H1 (cell line): ENCODE measurements at regions not wholly inside any gene's neighbourhood (a gene's known extent, or its start where the extent isn't known, plus 50 kb on each side); places are given as distances from the start of the nearest gene placed in this dataset.
"Not testable (repeated sequence)": the region's sequence is repeated elsewhere in the genome, so short reads cannot be mapped to it uniquely, and the experiment has no call there.

ENCODE experiments used
- CTCF ChIA-PET: fragments of 300-600 bp; sonication (Branson Sonifier 250); formaldehyde crosslinking; loops from one replicate; lab custom pipeline; 2021; ENCODE audit not compliant: partially characterized antibody; lab: Charles Lee
- POLR2A ChIA-PET: fragments of 300-600 bp; sonication (Branson Sonifier 250); formaldehyde crosslinking; loops from one replicate; lab custom pipeline; 2021; ENCODE audit warnings: inconsistent platforms; ENCODE audit not compliant: partially characterized antibody; lab: Charles Lee
- DNase-seq, 2 experiments: peaks; one replicate each; pipeline versions ENCODE4 v3.0.0 to v3.0.0-alpha.2; 2010 to 2022; ENCODE audit warnings: low spot score in 2 of 2, low read depth in 1 of 2, mixed read lengths in 1 of 2
- FAIRE-seq: peaks from 2 replicates; lab custom pipeline; 2011; peaks lifted over from hg19 to GRCh38; lab: Jason Lieb, UNC
- H2AFZ ChIP-seq: 2 replicates; pipeline ENCODE4 v1.8.1; 2012; ENCODE audit warnings: low read length, inconsistent platforms
- H2AK5ac ChIP-seq: 2 replicates; pipeline ENCODE4 v1.6.1; 2013; ENCODE audit warnings: low read depth, low read length
- H2BK120ac ChIP-seq: replicated peaks from 2 replicates; pipeline ENCODE3; 2013; ENCODE audit warnings: low read depth, low read length, inconsistent platforms
- H2BK12ac ChIP-seq: 2 replicates; pipeline ENCODE4 v1.6.1; 2013; ENCODE audit warnings: low read depth, low read length
- H2BK15ac ChIP-seq: 2 replicates; pipeline ENCODE4 v1.6.1; 2013; ENCODE audit warnings: low read length
- H2BK20ac ChIP-seq: 2 replicates; pipeline ENCODE4 v1.6.1; 2013; ENCODE audit warnings: low read length
- H2BK5ac ChIP-seq: 2 replicates; pipeline ENCODE4 v1.6.1; 2013; ENCODE audit warnings: low read depth, low read length
- H3K14ac ChIP-seq: 2 replicates; pipeline ENCODE4 v1.6.1; 2013; ENCODE audit warnings: inconsistent platforms; ENCODE audit not compliant: insufficient read length
- H3K18ac ChIP-seq: 2 replicates; pipeline ENCODE4 v1.6.1; 2013; ENCODE audit warnings: low read length; ENCODE audit errors: extremely low read depth
- H3K23ac ChIP-seq: 2 replicates; pipeline ENCODE4 v1.6.1; 2013; ENCODE audit warnings: inconsistent platforms; ENCODE audit not compliant: insufficient read length
- H3K23me2 ChIP-seq: 2 replicates; pipeline ENCODE4 v1.6.1; 2013; ENCODE audit warnings: low read depth, low read length
- H3K27ac ChIP-seq: 2 replicates; pipeline ENCODE4 v1.6.1; 2011; ENCODE audit warnings: low read depth, low read length, inconsistent platforms
- H3K27me3 ChIP-seq, 4 experiments: replicated peaks in 1 of 4; 1 replicate in 1 of 4; 2 replicates in 3 of 4; pipeline versions ENCODE4 v1.6.1 to v1.8.1; 2011 to 2013; ENCODE audit warnings: low read length in 3 of 4, mild to moderate bottlenecking in 3 of 4, inconsistent platforms in 2 of 4, mixed read lengths in 2 of 4, moderate library complexity in 1 of 4; ENCODE audit not compliant: control insufficient read depth in 3 of 4, insufficient read depth in 3 of 4; ENCODE audit errors: extremely low read depth in 1 of 4
- H3K36me3 ChIP-seq, 4 experiments: 2 replicates each; pipeline versions ENCODE4 v1.6.1 to v1.8.1; 2011 to 2013; ENCODE audit warnings: mild to moderate bottlenecking in 4 of 4, low read length in 3 of 4, moderate library complexity in 2 of 4, control low read depth in 1 of 4, inconsistent platforms in 1 of 4; ENCODE audit not compliant: insufficient read depth in 4 of 4, control insufficient read depth in 2 of 4
- H3K4ac ChIP-seq: replicated peaks from 2 replicates; pipeline ENCODE3; 2013; ENCODE audit warnings: low read length, low read depth, mixed read lengths, inconsistent platforms; ENCODE audit not compliant: insufficient read length
- H3K4me1 ChIP-seq, 4 experiments: replicated peaks in 1 of 4; 1 replicate in 1 of 4; 2 replicates in 3 of 4; pipeline versions ENCODE4 v1.6.1 to v1.8.1; 2011 to 2013; ENCODE audit warnings: low read length in 3 of 4, inconsistent platforms in 2 of 4, mixed read lengths in 1 of 4; ENCODE audit not compliant: insufficient read depth in 4 of 4, control insufficient read depth in 3 of 4
- H3K4me2 ChIP-seq, 2 experiments: 2 replicates each; pipeline versions ENCODE4 v1.6.1 to v1.8.1; 2011 to 2013; ENCODE audit warnings: low read depth in 2 of 2, low read length in 2 of 2, control low read depth in 1 of 2, inconsistent platforms in 1 of 2, mild to moderate bottlenecking in 1 of 2; ENCODE audit not compliant: insufficient read depth in 1 of 2
- H3K4me3 ChIP-seq, 4 experiments: fragments of 200-600, 300-600 bp in 1 of 4; sonication (generic), shearing (Covaris generic), sonication (Bioruptor Twin) in 1 of 4; 2 replicates each; pipeline versions ENCODE4 v1.5.1 to v1.8.1; 2011 to 2016; ENCODE audit warnings: low read length in 4 of 4, low read depth in 3 of 4, control low read depth in 2 of 4, inconsistent platforms in 2 of 4, mild to moderate bottlenecking in 2 of 4, mixed read lengths in 1 of 4, moderate library complexity in 1 of 4; ENCODE audit not compliant: insufficient read depth in 2 of 4; ENCODE audit errors: extremely low read depth in 1 of 4
- H3K56ac ChIP-seq: replicated peaks from 2 replicates; pipeline ENCODE3; 2013; ENCODE audit warnings: low read depth, mild to moderate bottlenecking, mixed read lengths, low read length, inconsistent platforms; ENCODE audit not compliant: insufficient read length
- H3K79me1 ChIP-seq: 2 replicates; pipeline ENCODE4 v1.6.1; 2013; ENCODE audit warnings: low read depth, low read length, control low read depth
- H3K79me2 ChIP-seq, 2 experiments: 2 replicates each; pipeline versions ENCODE4 v1.6.1 to v1.8.1; 2012 to 2013; ENCODE audit warnings: low read length in 2 of 2, mild to moderate bottlenecking in 2 of 2, inconsistent platforms in 1 of 2; ENCODE audit not compliant: insufficient read depth in 2 of 2, control insufficient read depth in 1 of 2
- H3K9ac ChIP-seq, 4 experiments: replicated peaks in 1 of 4; 1 replicate in 1 of 4; 2 replicates in 3 of 4; pipeline versions ENCODE4 v1.6.1 to v1.8.1; 2011 to 2013; ENCODE audit warnings: low read depth in 3 of 4, low read length in 3 of 4, control low read depth in 2 of 4, mild to moderate bottlenecking in 2 of 4, moderate library complexity in 2 of 4, inconsistent platforms in 1 of 4; ENCODE audit errors: extremely low read depth in 1 of 4
- H3K9me3 ChIP-seq, 2 experiments: 2 replicates each; pipeline versions ENCODE4 v1.6.1 to v1.8.1; 2012 to 2013; ENCODE audit warnings: mild to moderate bottlenecking in 2 of 2, moderate library complexity in 2 of 2, control low read depth in 1 of 2, inconsistent platforms in 1 of 2, low read depth in 1 of 2, low read length in 1 of 2, mixed read lengths in 1 of 2; ENCODE audit not compliant: insufficient read depth in 2 of 2
- H4K20me1 ChIP-seq, 2 experiments: replicated peaks in 1 of 2; 2 replicates each; pipeline versions ENCODE3 to v1.8.1; 2011 to 2013; ENCODE audit warnings: inconsistent platforms in 2 of 2, low read length in 2 of 2, mild to moderate bottlenecking in 1 of 2; ENCODE audit not compliant: insufficient read depth in 2 of 2, control insufficient read depth in 1 of 2
- H4K5ac ChIP-seq: 2 replicates; pipeline ENCODE4 v1.6.1; 2013; ENCODE audit warnings: low read length, low read depth, mixed read lengths, inconsistent platforms; ENCODE audit not compliant: insufficient read length
- H4K8ac ChIP-seq: 2 replicates; pipeline ENCODE4 v1.8.0; 2013; ENCODE audit warnings: mild to moderate bottlenecking, moderate library complexity, low read length, inconsistent platforms; ENCODE audit not compliant: insufficient read depth; ENCODE audit errors: extremely low read depth
- H4K91ac ChIP-seq: replicated peaks from 2 replicates; pipeline ENCODE3; 2013; ENCODE audit warnings: low read length, mixed read lengths, inconsistent platforms; ENCODE audit not compliant: insufficient read length
- JUND ChIP-seq: IDR thresholded peaks from 2 replicates; pipeline ENCODE4 v1.6.1; 2011; ENCODE audit warnings: mild to moderate bottlenecking, improper control_type of control experiment, low read length
- SP1 ChIP-seq: IDR thresholded peaks from 2 replicates; pipeline ENCODE4 v1.6.1; 2011; ENCODE audit warnings: low read depth, low read length
- WGBS, 2 experiments: shearing (Covaris generic) in 1 of 2; methylation state at CpG; one replicate each; pipeline versions ENCODE4 v1.1.6 to v1.1.7; 2013 to 2015; ENCODE audit warnings: low lambda C conversion rate in 2 of 2, mixed read lengths in 2 of 2, inconsistent platforms in 1 of 2, low coverage in 1 of 2, missing lambda C conversion rate in 1 of 2; ENCODE audit not compliant: insufficient replicate concordance in 2 of 2, insufficient coverage in 1 of 2, insufficient read length in 1 of 2; ENCODE audit errors: extremely low coverage in 1 of 2, missing lambda C conversion rate in 1 of 2; 5-methylcytosine and 5-hydroxymethylcytosine counted together
- TF ChIP-seq, protein P1 (sequence below): IDR thresholded peaks from 2 replicates; pipeline ENCODE4 v1.6.1; 2012; ENCODE audit warnings: low read length, inconsistent platforms
- TF ChIP-seq, protein P2 (sequence below): IDR thresholded peaks from 2 replicates; pipeline ENCODE4 v1.6.1; 2011; ENCODE audit warnings: low read length, improper control_type of control experiment

DNA sequence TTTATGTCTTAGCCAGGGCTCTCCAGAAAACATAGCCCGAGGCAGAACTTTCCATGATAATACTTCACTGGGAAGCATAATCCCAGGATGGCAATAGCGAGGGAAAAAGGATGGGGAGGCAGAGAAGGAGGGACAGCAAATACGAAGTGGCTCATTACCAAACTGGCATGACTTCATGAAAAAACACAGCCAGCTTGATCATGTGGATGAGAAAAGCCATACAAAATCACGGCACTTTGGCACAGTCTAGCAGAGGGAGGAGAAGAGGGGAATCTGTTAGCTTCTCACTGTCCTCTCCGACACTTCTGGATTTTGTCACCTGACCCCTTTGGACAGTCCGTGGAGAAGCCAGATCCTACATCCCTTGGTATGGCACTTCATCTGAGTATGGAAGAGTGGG, 212.5 kb upstream of the GRIK2 start (continued):
- TF ChIP-seq, protein P1, sequence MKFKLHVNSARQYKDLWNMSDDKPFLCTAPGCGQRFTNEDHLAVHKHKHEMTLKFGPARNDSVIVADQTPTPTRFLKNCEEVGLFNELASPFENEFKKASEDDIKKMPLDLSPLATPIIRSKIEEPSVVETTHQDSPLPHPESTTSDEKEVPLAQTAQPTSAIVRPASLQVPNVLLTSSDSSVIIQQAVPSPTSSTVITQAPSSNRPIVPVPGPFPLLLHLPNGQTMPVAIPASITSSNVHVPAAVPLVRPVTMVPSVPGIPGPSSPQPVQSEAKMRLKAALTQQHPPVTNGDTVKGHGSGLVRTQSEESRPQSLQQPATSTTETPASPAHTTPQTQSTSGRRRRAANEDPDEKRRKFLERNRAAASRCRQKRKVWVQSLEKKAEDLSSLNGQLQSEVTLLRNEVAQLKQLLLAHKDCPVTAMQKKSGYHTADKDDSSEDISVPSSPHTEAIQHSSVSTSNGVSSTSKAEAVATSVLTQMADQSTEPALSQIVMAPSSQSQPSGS: no peak
- no peak for TF ChIP-seq SP1
- TF ChIP-seq, protein P2, sequence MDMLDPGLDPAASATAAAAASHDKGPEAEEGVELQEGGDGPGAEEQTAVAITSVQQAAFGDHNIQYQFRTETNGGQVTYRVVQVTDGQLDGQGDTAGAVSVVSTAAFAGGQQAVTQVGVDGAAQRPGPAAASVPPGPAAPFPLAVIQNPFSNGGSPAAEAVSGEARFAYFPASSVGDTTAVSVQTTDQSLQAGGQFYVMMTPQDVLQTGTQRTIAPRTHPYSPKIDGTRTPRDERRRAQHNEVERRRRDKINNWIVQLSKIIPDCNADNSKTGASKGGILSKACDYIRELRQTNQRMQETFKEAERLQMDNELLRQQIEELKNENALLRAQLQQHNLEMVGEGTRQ: no peak
- TF ChIP-seq JUND: no peak
- TF ChIP-seq, all 59 proteins: peak for 0

DNA sequence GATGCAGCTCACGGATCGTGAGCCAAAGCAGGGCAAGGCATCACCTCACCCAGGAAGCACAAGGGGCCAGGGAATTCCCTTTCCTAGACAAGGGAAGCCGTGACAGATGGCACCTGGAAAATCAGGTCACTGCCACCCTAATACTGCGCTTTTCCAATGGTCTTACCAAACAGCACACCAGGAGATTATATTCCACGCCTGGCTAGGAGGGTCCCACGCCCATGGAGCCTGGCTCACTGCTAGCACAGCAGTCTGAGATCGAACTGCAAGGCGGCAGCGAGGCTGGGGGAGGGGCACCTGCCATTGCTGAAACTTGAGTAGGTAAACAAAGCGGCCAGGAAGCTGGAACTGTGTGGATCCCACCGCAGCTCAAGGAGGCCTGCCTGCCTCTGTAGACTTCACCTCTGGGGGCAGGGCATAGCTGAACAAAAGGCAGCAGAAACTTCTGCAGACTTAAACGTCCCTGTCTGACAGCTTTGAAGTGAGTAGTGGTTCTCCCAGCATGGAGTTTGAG, 205.2 kb upstream of the GRIK2 start:
- H3K4me3 ChIP-seq, DNase-seq, H3K4me2 ChIP-seq, H2BK5ac ChIP-seq, H3K9ac ChIP-seq, H3K56ac ChIP-seq, H2BK120ac ChIP-seq, H3K27me3 ChIP-seq, H3K9me3 ChIP-seq, H3K4me1 ChIP-seq, H2AFZ ChIP-seq, H4K5ac ChIP-seq, H3K23me2 ChIP-seq, H3K14ac ChIP-seq, H3K27ac ChIP-seq, H3K23ac ChIP-seq, H4K20me1 ChIP-seq, H3K79me1 ChIP-seq, POLR2A ChIA-PET, H2BK20ac ChIP-seq, H2BK15ac ChIP-seq, H3K79me2 ChIP-seq, FAIRE-seq, H3K18ac ChIP-seq, H4K91ac ChIP-seq, H3K4ac ChIP-seq, H4K8ac ChIP-seq, H2BK12ac ChIP-seq, CTCF ChIA-PET, H3K36me3 ChIP-seq, H2AK5ac ChIP-seq: not testable (repeated sequence)
- 93% methylated on average over 12 of the region's 12 CpGs; no CpG with 5 or more reads in 1 of the 2 experiments for WGBS, 2 experiments
